ENCODE measurements at regions not wholly inside any gene's neighbourhood (a gene's known extent, or its start where the extent isn't known, plus 50 kb on each side); places are given as distances from the start of the nearest gene placed in this dataset.

GRCh38 chr2:236795861-236796219 lies 226.2 kb downstream of the ACKR3 start (continued):
- TF ChIP-seq, protein P1, sequence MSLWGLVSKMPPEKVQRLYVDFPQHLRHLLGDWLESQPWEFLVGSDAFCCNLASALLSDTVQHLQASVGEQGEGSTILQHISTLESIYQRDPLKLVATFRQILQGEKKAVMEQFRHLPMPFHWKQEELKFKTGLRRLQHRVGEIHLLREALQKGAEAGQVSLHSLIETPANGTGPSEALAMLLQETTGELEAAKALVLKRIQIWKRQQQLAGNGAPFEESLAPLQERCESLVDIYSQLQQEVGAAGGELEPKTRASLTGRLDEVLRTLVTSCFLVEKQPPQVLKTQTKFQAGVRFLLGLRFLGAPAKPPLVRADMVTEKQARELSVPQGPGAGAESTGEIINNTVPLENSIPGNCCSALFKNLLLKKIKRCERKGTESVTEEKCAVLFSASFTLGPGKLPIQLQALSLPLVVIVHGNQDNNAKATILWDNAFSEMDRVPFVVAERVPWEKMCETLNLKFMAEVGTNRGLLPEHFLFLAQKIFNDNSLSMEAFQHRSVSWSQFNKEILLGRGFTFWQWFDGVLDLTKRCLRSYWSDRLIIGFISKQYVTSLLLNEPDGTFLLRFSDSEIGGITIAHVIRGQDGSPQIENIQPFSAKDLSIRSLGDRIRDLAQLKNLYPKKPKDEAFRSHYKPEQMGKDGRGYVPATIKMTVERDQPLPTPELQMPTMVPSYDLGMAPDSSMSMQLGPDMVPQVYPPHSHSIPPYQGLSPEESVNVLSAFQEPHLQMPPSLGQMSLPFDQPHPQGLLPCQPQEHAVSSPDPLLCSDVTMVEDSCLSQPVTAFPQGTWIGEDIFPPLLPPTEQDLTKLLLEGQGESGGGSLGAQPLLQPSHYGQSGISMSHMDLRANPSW (CRISPR knock-in tag; conservative IDR thresholded peaks at IDR 0.05; ENCODE audit: low read depth), result no peak
- TF ChIP-seq, protein P2, sequence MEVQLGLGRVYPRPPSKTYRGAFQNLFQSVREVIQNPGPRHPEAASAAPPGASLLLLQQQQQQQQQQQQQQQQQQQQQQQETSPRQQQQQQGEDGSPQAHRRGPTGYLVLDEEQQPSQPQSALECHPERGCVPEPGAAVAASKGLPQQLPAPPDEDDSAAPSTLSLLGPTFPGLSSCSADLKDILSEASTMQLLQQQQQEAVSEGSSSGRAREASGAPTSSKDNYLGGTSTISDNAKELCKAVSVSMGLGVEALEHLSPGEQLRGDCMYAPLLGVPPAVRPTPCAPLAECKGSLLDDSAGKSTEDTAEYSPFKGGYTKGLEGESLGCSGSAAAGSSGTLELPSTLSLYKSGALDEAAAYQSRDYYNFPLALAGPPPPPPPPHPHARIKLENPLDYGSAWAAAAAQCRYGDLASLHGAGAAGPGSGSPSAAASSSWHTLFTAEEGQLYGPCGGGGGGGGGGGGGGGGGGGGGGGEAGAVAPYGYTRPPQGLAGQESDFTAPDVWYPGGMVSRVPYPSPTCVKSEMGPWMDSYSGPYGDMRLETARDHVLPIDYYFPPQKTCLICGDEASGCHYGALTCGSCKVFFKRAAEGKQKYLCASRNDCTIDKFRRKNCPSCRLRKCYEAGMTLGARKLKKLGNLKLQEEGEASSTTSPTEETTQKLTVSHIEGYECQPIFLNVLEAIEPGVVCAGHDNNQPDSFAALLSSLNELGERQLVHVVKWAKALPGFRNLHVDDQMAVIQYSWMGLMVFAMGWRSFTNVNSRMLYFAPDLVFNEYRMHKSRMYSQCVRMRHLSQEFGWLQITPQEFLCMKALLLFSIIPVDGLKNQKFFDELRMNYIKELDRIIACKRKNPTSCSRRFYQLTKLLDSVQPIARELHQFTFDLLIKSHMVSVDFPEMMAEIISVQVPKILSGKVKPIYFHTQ (CRISPR knock-in tag; IDR thresholded peaks at IDR 0.05), result no peak
- TF ChIP-seq, protein P3, sequence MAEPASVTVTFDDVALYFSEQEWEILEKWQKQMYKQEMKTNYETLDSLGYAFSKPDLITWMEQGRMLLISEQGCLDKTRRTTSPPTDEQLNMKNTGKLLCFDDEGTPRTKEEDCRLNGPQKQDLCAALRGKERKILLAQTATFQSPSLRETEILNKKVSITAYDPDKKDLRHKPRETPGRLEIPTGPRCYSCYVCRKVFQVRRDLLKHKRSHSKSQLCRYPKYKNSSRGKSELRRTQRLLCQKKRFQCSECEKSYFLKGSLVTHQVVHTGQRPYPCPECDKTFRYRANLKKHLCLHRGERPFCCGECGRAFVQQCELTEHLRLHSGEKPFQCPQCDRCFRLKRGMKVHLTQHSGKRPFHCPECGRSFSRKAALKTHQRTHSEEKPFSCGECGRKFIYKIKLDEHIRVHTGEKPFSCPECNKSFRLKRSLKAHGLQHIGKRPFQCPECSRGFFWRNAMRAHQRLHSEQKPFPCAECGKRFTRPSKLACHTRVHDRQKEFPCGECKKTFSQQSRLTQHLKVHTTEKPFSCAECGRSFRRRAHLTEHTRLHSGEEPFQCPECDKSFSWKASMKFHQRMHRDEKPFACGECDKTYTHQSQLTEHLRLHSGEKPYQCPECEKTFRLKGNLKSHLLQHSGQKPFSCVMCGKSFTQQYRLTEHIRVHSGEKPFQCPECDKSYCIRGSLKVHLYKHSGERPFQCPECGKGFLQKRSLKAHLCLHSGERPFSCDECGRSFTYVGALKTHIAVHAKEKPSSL (CRISPR knock-in tag; conservative IDR thresholded peaks at IDR 0.05), result no peak
- no peak for TF ChIP-seq ZBTB21 (CRISPR knock-in tag; IDR thresholded peaks at IDR 0.05; ENCODE audit: borderline replicate concordance)
- TF ChIP-seq, protein P4, sequence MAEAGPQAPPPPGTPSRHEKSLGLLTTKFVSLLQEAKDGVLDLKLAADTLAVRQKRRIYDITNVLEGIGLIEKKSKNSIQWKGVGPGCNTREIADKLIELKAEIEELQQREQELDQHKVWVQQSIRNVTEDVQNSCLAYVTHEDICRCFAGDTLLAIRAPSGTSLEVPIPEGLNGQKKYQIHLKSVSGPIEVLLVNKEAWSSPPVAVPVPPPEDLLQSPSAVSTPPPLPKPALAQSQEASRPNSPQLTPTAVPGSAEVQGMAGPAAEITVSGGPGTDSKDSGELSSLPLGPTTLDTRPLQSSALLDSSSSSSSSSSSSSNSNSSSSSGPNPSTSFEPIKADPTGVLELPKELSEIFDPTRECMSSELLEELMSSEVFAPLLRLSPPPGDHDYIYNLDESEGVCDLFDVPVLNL (CRISPR knock-in tag; IDR thresholded peaks at IDR 0.05; ENCODE audit: borderline replicate concordance, low read depth), result no peak

- peaks cover 18% of the 10 kb centered on the region for H3K9me3 Mint-ChIP-seq
- ChIA-PET POLR2A (no interaction called here), CTCF (no interaction called here)
- H3K36me3 Mint-ChIP-seq, result no peaks in the 10 kb centered on the region
- no peak for DNase-seq (ENCODE audit: low spot score)
- H3K27me3 Mint-ChIP-seq (ENCODE audit: low read depth), result peaks cover 5% of the 10 kb centered on the region
- H3K4me3 Mint-ChIP-seq, result no peak overlapping the region
- no peak overlapping the region for H3K27ac Mint-ChIP-seq
- peaks cover 11% of the 10 kb centered on the region for H3K4me1 Mint-ChIP-seq
- no peak for ATAC-seq
- TF ChIP-seq EMX1 (CRISPR knock-in tag; IDR thresholded peaks at IDR 0.05), result no peak
- TF ChIP-seq FOXK1 (CRISPR knock-in tag; IDR thresholded peaks at IDR 0.05), result no peak
- TF ChIP-seq NR1H2 (CRISPR knock-in tag; IDR thresholded peaks at IDR 0.05), result no peak
- TF ChIP-seq ZNF219 (CRISPR knock-in tag; IDR thresholded peaks at IDR 0.05; ENCODE audit: borderline replicate concordance), result no peak
- TF ChIP-seq, protein P5, sequence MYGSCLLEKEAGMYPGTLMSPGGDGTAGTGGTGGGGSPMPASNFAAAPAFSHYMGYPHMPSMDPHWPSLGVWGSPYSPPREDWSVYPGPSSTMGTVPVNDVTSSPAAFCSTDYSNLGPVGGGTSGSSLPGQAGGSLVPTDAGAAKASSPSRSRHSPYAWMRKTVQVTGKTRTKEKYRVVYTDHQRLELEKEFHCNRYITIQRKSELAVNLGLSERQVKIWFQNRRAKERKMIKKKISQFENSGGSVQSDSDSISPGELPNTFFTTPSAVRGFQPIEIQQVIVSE (CRISPR knock-in tag; IDR thresholded peaks at IDR 0.05; ENCODE audit: borderline replicate concordance), result no peak
- no peak for TF ChIP-seq ZNF396 (CRISPR knock-in tag; IDR thresholded peaks at IDR 0.05; ENCODE audit: borderline replicate concordance)
- no peak for TF ChIP-seq E2F1 (CRISPR knock-in tag; IDR thresholded peaks at IDR 0.05)
- no peak for TF ChIP-seq NFE2L1 (CRISPR knock-in tag; IDR thresholded peaks at IDR 0.05)
- TF ChIP-seq, protein P6, sequence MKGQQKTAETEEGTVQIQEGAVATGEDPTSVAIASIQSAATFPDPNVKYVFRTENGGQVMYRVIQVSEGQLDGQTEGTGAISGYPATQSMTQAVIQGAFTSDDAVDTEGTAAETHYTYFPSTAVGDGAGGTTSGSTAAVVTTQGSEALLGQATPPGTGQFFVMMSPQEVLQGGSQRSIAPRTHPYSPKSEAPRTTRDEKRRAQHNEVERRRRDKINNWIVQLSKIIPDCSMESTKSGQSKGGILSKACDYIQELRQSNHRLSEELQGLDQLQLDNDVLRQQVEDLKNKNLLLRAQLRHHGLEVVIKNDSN (CRISPR knock-in tag; IDR thresholded peaks at IDR 0.05), result no peak
- TF ChIP-seq SMAD3 (CRISPR knock-in tag; IDR thresholded peaks at IDR 0.05; ENCODE audit: borderline replicate concordance), result no peak
- TF ChIP-seq, protein P7, sequence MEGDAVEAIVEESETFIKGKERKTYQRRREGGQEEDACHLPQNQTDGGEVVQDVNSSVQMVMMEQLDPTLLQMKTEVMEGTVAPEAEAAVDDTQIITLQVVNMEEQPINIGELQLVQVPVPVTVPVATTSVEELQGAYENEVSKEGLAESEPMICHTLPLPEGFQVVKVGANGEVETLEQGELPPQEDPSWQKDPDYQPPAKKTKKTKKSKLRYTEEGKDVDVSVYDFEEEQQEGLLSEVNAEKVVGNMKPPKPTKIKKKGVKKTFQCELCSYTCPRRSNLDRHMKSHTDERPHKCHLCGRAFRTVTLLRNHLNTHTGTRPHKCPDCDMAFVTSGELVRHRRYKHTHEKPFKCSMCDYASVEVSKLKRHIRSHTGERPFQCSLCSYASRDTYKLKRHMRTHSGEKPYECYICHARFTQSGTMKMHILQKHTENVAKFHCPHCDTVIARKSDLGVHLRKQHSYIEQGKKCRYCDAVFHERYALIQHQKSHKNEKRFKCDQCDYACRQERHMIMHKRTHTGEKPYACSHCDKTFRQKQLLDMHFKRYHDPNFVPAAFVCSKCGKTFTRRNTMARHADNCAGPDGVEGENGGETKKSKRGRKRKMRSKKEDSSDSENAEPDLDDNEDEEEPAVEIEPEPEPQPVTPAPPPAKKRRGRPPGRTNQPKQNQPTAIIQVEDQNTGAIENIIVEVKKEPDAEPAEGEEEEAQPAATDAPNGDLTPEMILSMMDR (IDR thresholded peaks at IDR 0.05), result no peak
- TF ChIP-seq, protein P8, sequence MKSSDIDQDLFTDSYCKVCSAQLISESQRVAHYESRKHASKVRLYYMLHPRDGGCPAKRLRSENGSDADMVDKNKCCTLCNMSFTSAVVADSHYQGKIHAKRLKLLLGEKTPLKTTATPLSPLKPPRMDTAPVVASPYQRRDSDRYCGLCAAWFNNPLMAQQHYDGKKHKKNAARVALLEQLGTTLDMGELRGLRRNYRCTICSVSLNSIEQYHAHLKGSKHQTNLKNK (CRISPR knock-in tag; IDR thresholded peaks at IDR 0.05), result no peak
- no peak for TF ChIP-seq TEAD1 (CRISPR knock-in tag; IDR thresholded peaks at IDR 0.05)
- no peak for TF ChIP-seq ATF1 (CRISPR knock-in tag; IDR thresholded peaks at IDR 0.05)
- TF ChIP-seq, protein P9, sequence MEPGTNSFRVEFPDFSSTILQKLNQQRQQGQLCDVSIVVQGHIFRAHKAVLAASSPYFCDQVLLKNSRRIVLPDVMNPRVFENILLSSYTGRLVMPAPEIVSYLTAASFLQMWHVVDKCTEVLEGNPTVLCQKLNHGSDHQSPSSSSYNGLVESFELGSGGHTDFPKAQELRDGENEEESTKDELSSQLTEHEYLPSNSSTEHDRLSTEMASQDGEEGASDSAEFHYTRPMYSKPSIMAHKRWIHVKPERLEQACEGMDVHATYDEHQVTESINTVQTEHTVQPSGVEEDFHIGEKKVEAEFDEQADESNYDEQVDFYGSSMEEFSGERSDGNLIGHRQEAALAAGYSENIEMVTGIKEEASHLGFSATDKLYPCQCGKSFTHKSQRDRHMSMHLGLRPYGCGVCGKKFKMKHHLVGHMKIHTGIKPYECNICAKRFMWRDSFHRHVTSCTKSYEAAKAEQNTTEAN (CRISPR knock-in tag; IDR thresholded peaks at IDR 0.05), result no peak
- no peak for TF ChIP-seq ZNF423 (CRISPR knock-in tag; IDR thresholded peaks at IDR 0.05)
Observed at GRCh38 chr2:236796236-236796635, 226.6 kb downstream of the ACKR3 start.
